ENCODE measurements at regions not wholly inside any gene's neighbourhood (a gene's known extent, or its start where the extent isn't known, plus 50 kb on each side); places are given as distances from the start of the nearest gene placed in this dataset.

GRCh38 chr12:20122274-20122673, 246.1 kb upstream of the PDE3A start:
- CTCF ChIA-PET: no interaction called here
- Mint-ChIP-seq H3K4me1 (ENCODE audit: low read depth) (no peaks in the 10 kb centered on the region), H3K4me3 (no peak overlapping the region), H3K27ac (no peak overlapping the region), H3K36me3 (ENCODE audit: low read depth) (no peaks in the 10 kb centered on the region), H3K9me3 (peaks cover 2% of the 10 kb centered on the region), H3K27me3 (ENCODE audit: low read depth) (no peaks in the 10 kb centered on the region)
- intact Hi-C loops (cut with micrococcal nuclease): no loop called here
- no peak for DNase-seq

- Mint-ChIP-seq H3K4me1 (ENCODE audit: low read depth) (no peaks in the 10 kb centered on the region), H3K4me3 (no peak overlapping the region), H3K9me3 (no peaks in the 10 kb centered on the region), H3K27ac (no peak overlapping the region), H3K36me3 (ENCODE audit: low read depth) (no peaks in the 10 kb centered on the region), H3K27me3 (ENCODE audit: low read depth) (no peaks in the 10 kb centered on the region)
- DNase-seq: no peak
- intact Hi-C loops (cut with micrococcal nuclease): no loop called here
- CTCF ChIA-PET: no interaction called here
These were observed 244.9 kb upstream of the PDE3A start for GRCh38 chr12:20123465-20123864.

- intact Hi-C loops (cut with micrococcal nuclease): no loop called here
- Mint-ChIP-seq H3K27me3 (ENCODE audit: low read depth) (no peaks in the 10 kb centered on the region), H3K27ac (no peak overlapping the region), H3K4me3 (no peak overlapping the region), H3K9me3 (no peaks in the 10 kb centered on the region), H3K36me3 (ENCODE audit: low read depth) (no peaks in the 10 kb centered on the region), H3K4me1 (ENCODE audit: low read depth) (no peaks in the 10 kb centered on the region)
- no peak for DNase-seq
- CTCF ChIA-PET: no interaction called here
These were observed 243.0 kb upstream of the PDE3A start for GRCh38 chr12:20125276-20125798.

GRCh38 chr12:20126601-20127000, 241.7 kb upstream of the PDE3A start:
- H3K4me1 Mint-ChIP-seq (ENCODE audit: low read depth): no peaks in the 10 kb centered on the region
- no peaks in the 10 kb centered on the region for H3K9me3 Mint-ChIP-seq
- no peak for DNase-seq
- no peaks in the 10 kb centered on the region for H3K36me3 Mint-ChIP-seq (ENCODE audit: low read depth)
- H3K27ac Mint-ChIP-seq: no peak overlapping the region
- H3K4me3 Mint-ChIP-seq: no peak overlapping the region
- CTCF ChIA-PET: interaction anchor here (1.1 kb wide), 1 partner anchor 57 kb away, joined by 3 read pairs; no protein-coding TSS in a partner anchor
- no peaks in the 10 kb centered on the region for H3K27me3 Mint-ChIP-seq (ENCODE audit: low read depth)
- intact Hi-C loops (cut with micrococcal nuclease): no loop called here

- Mint-ChIP-seq H3K9me3 (no peaks in the 10 kb centered on the region), H3K4me3 (no peak overlapping the region), H3K4me1 (ENCODE audit: low read depth) (no peaks in the 10 kb centered on the region), H3K36me3 (ENCODE audit: low read depth) (no peaks in the 10 kb centered on the region), H3K27me3 (ENCODE audit: low read depth) (no peaks in the 10 kb centered on the region), H3K27ac (no peak overlapping the region)
- CTCF ChIA-PET: no interaction called here
- no peak for DNase-seq
- intact Hi-C loops (cut with micrococcal nuclease): no loop called here
These were observed 240.9 kb upstream of the PDE3A start for GRCh38 chr12:20127413-20127812.

GRCh38 chr12:20128928-20129327, 239.4 kb upstream of the PDE3A start:
- no peaks in the 10 kb centered on the region for H3K9me3 Mint-ChIP-seq
- intact Hi-C loops (cut with micrococcal nuclease): no loop called here
- H3K27me3 Mint-ChIP-seq (ENCODE audit: low read depth): no peaks in the 10 kb centered on the region
- no peak overlapping the region for H3K27ac Mint-ChIP-seq
- DNase-seq: no peak
- H3K4me1 Mint-ChIP-seq (ENCODE audit: low read depth): no peaks in the 10 kb centered on the region
- H3K4me3 Mint-ChIP-seq: no peak overlapping the region
- H3K36me3 Mint-ChIP-seq (ENCODE audit: low read depth): no peaks in the 10 kb centered on the region
- CTCF ChIA-PET: no interaction called here

- CTCF ChIA-PET: no interaction called here
- intact Hi-C loops (cut with micrococcal nuclease): no loop called here
- no peak for DNase-seq
- no peak overlapping the region for H3K4me3 Mint-ChIP-seq
- H3K27me3 Mint-ChIP-seq (ENCODE audit: low read depth): no peaks in the 10 kb centered on the region
- no peak overlapping the region for H3K27ac Mint-ChIP-seq
- H3K4me1 Mint-ChIP-seq (ENCODE audit: low read depth): no peaks in the 10 kb centered on the region
- no peaks in the 10 kb centered on the region for H3K36me3 Mint-ChIP-seq (ENCODE audit: low read depth)
- H3K9me3 Mint-ChIP-seq: no peaks in the 10 kb centered on the region
These were observed 235.5 kb upstream of the PDE3A start for GRCh38 chr12:20132818-20133217.

- no peak for DNase-seq
- CTCF ChIA-PET: no interaction called here
- Mint-ChIP-seq H3K4me3 (no peak overlapping the region), H3K27ac (no peak overlapping the region), H3K27me3 (ENCODE audit: low read depth) (no peaks in the 10 kb centered on the region), H3K36me3 (ENCODE audit: low read depth) (no peaks in the 10 kb centered on the region), H3K9me3 (no peaks in the 10 kb centered on the region), H3K4me1 (ENCODE audit: low read depth) (no peaks in the 10 kb centered on the region)
- intact Hi-C loops (cut with micrococcal nuclease): no loop called here
These were observed 233.7 kb upstream of the PDE3A start for GRCh38 chr12:20134652-20135051.

GRCh38 chr12:20140751-20141150, 227.6 kb upstream of the PDE3A start:
- H3K27me3 Mint-ChIP-seq (ENCODE audit: low read depth): no peaks in the 10 kb centered on the region
- DNase-seq: no peak
- H3K36me3 Mint-ChIP-seq (ENCODE audit: low read depth): no peaks in the 10 kb centered on the region
- H3K9me3 Mint-ChIP-seq: no peaks in the 10 kb centered on the region
- CTCF ChIA-PET: interaction anchor here (0.6 kb wide), 1 partner anchor 1662 kb away, joined by 6 read pairs; no protein-coding TSS in a partner anchor
- intact Hi-C loops (cut with micrococcal nuclease): no loop called here
- no peak overlapping the region for H3K27ac Mint-ChIP-seq
- H3K4me3 Mint-ChIP-seq: no peak overlapping the region
- H3K4me1 Mint-ChIP-seq (ENCODE audit: low read depth): no peaks in the 10 kb centered on the region

- Mint-ChIP-seq H3K9me3 (peaks cover 2% of the 10 kb centered on the region), H3K27ac (no peak overlapping the region), H3K27me3 (ENCODE audit: low read depth) (no peaks in the 10 kb centered on the region), H3K4me3 (no peak overlapping the region), H3K36me3 (ENCODE audit: low read depth) (no peaks in the 10 kb centered on the region), H3K4me1 (ENCODE audit: low read depth) (no peaks in the 10 kb centered on the region)
- CTCF ChIA-PET: no interaction called here
- intact Hi-C loops (cut with micrococcal nuclease): no loop called here
- no peak for DNase-seq
These were observed 226.0 kb upstream of the PDE3A start for GRCh38 chr12:20142316-20142715.

GRCh38 chr12:20142956-20143355, 225.4 kb upstream of the PDE3A start:
- Mint-ChIP-seq H3K27ac (no peak overlapping the region), H3K4me1 (ENCODE audit: low read depth) (no peaks in the 10 kb centered on the region), H3K27me3 (ENCODE audit: low read depth) (no peaks in the 10 kb centered on the region), H3K9me3 (peaks cover 2% of the 10 kb centered on the region), H3K4me3 (no peak overlapping the region), H3K36me3 (ENCODE audit: low read depth) (no peaks in the 10 kb centered on the region)
- CTCF ChIA-PET: no interaction called here
- intact Hi-C loops (cut with micrococcal nuclease): no loop called here
- no peak for DNase-seq

GRCh38 chr12:20144341-20144740, 224.0 kb upstream of the PDE3A start:
- intact Hi-C loops (cut with micrococcal nuclease): no loop called here
- DNase-seq: no peak
- no peaks in the 10 kb centered on the region for H3K4me1 Mint-ChIP-seq (ENCODE audit: low read depth)
- H3K36me3 Mint-ChIP-seq (ENCODE audit: low read depth): no peaks in the 10 kb centered on the region
- CTCF ChIA-PET: no interaction called here
- H3K9me3 Mint-ChIP-seq: peaks cover 2% of the 10 kb centered on the region
- no peaks in the 10 kb centered on the region for H3K27me3 Mint-ChIP-seq (ENCODE audit: low read depth)
- H3K27ac Mint-ChIP-seq: no peak overlapping the region
- no peak overlapping the region for H3K4me3 Mint-ChIP-seq

- no peak for DNase-seq
- CTCF ChIA-PET: no interaction called here
- H3K4me1 Mint-ChIP-seq (ENCODE audit: low read depth): no peaks in the 10 kb centered on the region
- H3K27me3 Mint-ChIP-seq (ENCODE audit: low read depth): no peaks in the 10 kb centered on the region
- peaks cover 4% of the 10 kb centered on the region for H3K9me3 Mint-ChIP-seq
- no peak overlapping the region for H3K27ac Mint-ChIP-seq
- no peaks in the 10 kb centered on the region for H3K36me3 Mint-ChIP-seq (ENCODE audit: low read depth)
- intact Hi-C loops (cut with micrococcal nuclease): no loop called here
- H3K4me3 Mint-ChIP-seq: no peak overlapping the region
These were observed 220.1 kb upstream of the PDE3A start for GRCh38 chr12:20148241-20148640.
